Vagina (tissue), 2 donors: ENCODE measurements at regions not wholly inside any gene's neighbourhood (a gene's known extent, or its start where the extent isn't known, plus 50 kb on each side); places are given as distances from the start of the nearest gene placed in this dataset.

Experiments used
- DNase-seq, 2 donors: peaks; one replicate each; pipeline ENCODE4 v3.0.0-alpha.2; 2017; ENCODE audit errors: extremely low spot score in 2 of 2
- H3K27ac ChIP-seq: fragments of 200-600 bp; sonication (generic); one replicate; pipeline ENCODE4 v1.5.1; 2019
- H3K27me3 ChIP-seq: fragments of 200-600 bp; sonication (generic); one replicate; pipeline ENCODE4 v1.5.1; 2019
- H3K36me3 ChIP-seq, 2 donors: fragments of 200-600 bp; sonication (generic); one replicate each; pipeline ENCODE4 v1.5.1; 2017 to 2019
- H3K4me1 ChIP-seq: fragments of 200-600 bp; sonication (generic); one replicate; pipeline ENCODE4 v1.5.1; 2019
- H3K4me3 ChIP-seq, 2 donors: fragments of 200-600 bp; sonication (generic); 1 replicate in 1 of 2; 2 replicates in 1 of 2; pipeline ENCODE4 v1.5.1; 2016 to 2019
- H3K9me3 ChIP-seq: fragments of 200-600 bp; sonication (generic); one replicate; pipeline ENCODE4 v1.5.1; 2019
- CTCF ChIP-seq, 3 experiments: fragments of 450-650 bp in 2 of 3; fragments of 200-600 bp in 1 of 3; sonication (generic) in 1 of 3; IDR thresholded peaks; one replicate each; pipeline ENCODE4 v1.5.1; 2017 to 2019; ENCODE audit warnings: antibody characterized with exemption in 3 of 3, mild to moderate bottlenecking in 2 of 3, moderate library complexity in 2 of 3
- POLR2A ChIP-seq, 2 donors: fragments of 450-650 bp; IDR thresholded peaks; one replicate each; pipeline ENCODE4 v1.6.1; 2017; ENCODE audit warnings: antibody characterized with exemption in 2 of 2, mild to moderate bottlenecking in 2 of 2, moderate library complexity in 2 of 2
- POLR2AphosphoS5 ChIP-seq, 2 donors: sonication (generic); formaldehyde crosslinking; IDR thresholded peaks; one replicate each; pipeline ENCODE4 v1.9.0; 2017; ENCODE audit warnings: antibody characterized with exemption in 2 of 2, mild to moderate bottlenecking in 2 of 2, low read depth in 1 of 2; ENCODE audit not compliant: insufficient read depth in 1 of 2
- intact Hi-C: fragments of 100-400 bp; cut with DNase I; formaldehyde crosslinking; loops from one replicate; pipeline ENCODE4 v1.15.1; 2023

DNA sequence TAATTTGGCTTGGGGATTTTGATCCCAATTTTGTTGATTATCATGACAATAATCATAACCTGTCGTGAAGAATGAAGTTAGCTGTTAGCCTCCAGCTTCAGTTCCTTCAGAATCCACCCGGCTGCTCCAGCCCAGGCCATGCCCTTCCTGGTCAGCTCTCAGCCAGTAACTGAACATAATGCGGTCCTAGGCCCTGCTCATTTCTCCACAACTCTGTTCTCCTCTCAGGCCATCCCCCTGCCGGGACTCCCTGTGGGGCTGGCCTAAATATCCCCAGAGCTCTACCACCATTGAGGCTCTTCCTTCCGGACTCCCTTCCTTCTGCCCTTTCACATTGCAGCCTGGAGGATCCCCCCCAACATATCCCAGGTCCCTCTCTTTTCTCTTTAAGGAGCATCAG lies 833.4 kb upstream of the GOT2 start:
- TF ChIP-seq POLR2AphosphoS5 (IDR thresholded peaks at IDR 0.05; ENCODE audit: insufficient read depth in 1 of 2, low read depth in 1 of 2) (no peak), POLR2A (IDR thresholded peaks at IDR 0.05) (no peak), CTCF (IDR thresholded peaks at IDR 0.05) (no peak)
- Histone ChIP-seq H3K9me3 (no peaks in the 10 kb centered on the region), H3K4me3 (no peak overlapping the region), H3K36me3 (no peaks in the 10 kb centered on the region), H3K4me1 (no peaks in the 10 kb centered on the region), H3K27ac (no peak overlapping the region), H3K27me3 (no peaks in the 10 kb centered on the region)
- intact Hi-C loops = no loop called here
- DNase-seq = no peak

- H3K36me3 ChIP-seq = no peaks in the 10 kb centered on the region
- H3K27ac ChIP-seq = no peak overlapping the region
- DNase-seq = no peak
- intact Hi-C loops = no loop called here
- no peak overlapping the region for H3K4me3 ChIP-seq
- no peaks in the 10 kb centered on the region for H3K9me3 ChIP-seq
- no peaks in the 10 kb centered on the region for H3K4me1 ChIP-seq
- no peak for TF ChIP-seq POLR2A (IDR thresholded peaks at IDR 0.05)
- no peak for TF ChIP-seq CTCF (IDR thresholded peaks at IDR 0.05)
- TF ChIP-seq POLR2AphosphoS5 (IDR thresholded peaks at IDR 0.05; ENCODE audit: insufficient read depth in 1 of 2, low read depth in 1 of 2) = no peak
- no peaks in the 10 kb centered on the region for H3K27me3 ChIP-seq
These were observed 832.3 kb upstream of the GOT2 start for GRCh38 chr16:59566446-59566845.

DNA sequence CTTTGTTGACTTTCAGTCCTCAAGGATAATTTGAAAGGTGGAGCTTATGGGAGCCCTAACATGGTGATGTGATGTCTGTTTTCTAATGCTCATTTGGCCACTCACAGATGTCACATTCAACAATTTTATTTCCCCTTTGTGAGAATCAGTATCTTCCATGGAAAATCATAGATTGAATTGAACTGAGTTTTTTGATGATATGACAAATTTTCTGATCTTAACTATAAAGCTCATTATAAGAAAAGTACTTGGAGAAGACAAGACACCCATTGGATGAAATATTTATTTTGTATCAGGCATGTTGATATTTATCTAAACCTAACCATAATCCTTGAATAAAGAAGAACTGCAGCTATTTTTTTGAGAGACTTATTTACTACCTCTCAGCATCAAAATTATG lies 824.6 kb upstream of the GOT2 start:
- Histone ChIP-seq H3K4me3 (no peak overlapping the region), H3K9me3 (no peaks in the 10 kb centered on the region), H3K27ac (no peak overlapping the region), H3K4me1 (no peaks in the 10 kb centered on the region), H3K36me3 (no peaks in the 10 kb centered on the region), H3K27me3 (no peaks in the 10 kb centered on the region)
- intact Hi-C loops = no loop called here
- TF ChIP-seq POLR2A (IDR thresholded peaks at IDR 0.05) (no peak), CTCF (IDR thresholded peaks at IDR 0.05) (no peak), POLR2AphosphoS5 (IDR thresholded peaks at IDR 0.05; ENCODE audit: insufficient read depth in 1 of 2, low read depth in 1 of 2) (no peak)
- DNase-seq = no peak

DNA sequence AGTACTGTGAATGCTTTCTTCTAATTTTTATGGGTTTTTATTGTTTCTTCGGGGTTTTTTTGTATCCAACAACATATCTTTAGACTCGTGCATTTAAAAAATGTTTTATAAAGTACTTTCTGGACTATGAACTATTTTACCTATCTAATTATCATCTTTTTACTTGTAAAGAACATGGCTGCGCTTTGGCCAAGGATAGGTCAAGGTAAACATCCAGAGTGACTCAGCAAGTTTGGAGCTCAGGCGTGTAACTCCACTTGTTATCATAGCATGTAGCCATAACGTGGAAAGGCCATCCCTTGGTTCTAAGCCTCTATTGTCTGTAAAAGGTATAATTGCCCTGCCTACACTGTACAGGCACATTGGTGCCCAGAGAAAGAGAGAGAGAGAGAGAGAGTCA lies 818.0 kb upstream of the GOT2 start:
- H3K27me3 ChIP-seq = no peaks in the 10 kb centered on the region
- intact Hi-C loops = no loop called here
- no peak for DNase-seq
- H3K9me3 ChIP-seq = no peaks in the 10 kb centered on the region
- H3K27ac ChIP-seq = no peak overlapping the region
- TF ChIP-seq POLR2A (IDR thresholded peaks at IDR 0.05) (no peak), POLR2AphosphoS5 (IDR thresholded peaks at IDR 0.05; ENCODE audit: insufficient read depth in 1 of 2, low read depth in 1 of 2) (no peak), CTCF (IDR thresholded peaks at IDR 0.05) (no peak)
- no peaks in the 10 kb centered on the region for H3K36me3 ChIP-seq
- H3K4me1 ChIP-seq = no peaks in the 10 kb centered on the region
- H3K4me3 ChIP-seq = no peak overlapping the region

GRCh38 chr16:59545721-59546120 lies 811.6 kb upstream of the GOT2 start:
- Histone ChIP-seq H3K27me3 (no peaks in the 10 kb centered on the region), H3K27ac (no peak overlapping the region), H3K4me1 (no peaks in the 10 kb centered on the region), H3K9me3 (no peaks in the 10 kb centered on the region), H3K4me3 (no peak overlapping the region), H3K36me3 (no peaks in the 10 kb centered on the region)
- intact Hi-C loops = no loop called here
- DNase-seq = no peak
- TF ChIP-seq CTCF (IDR thresholded peaks at IDR 0.05) (no peak), POLR2A (IDR thresholded peaks at IDR 0.05) (no peak), POLR2AphosphoS5 (IDR thresholded peaks at IDR 0.05; ENCODE audit: insufficient read depth in 1 of 2, low read depth in 1 of 2) (no peak)
